HG02623 (cell line): ENCODE measurements at regions not wholly inside any gene's neighbourhood (a gene's known extent, or its start where the extent isn't known, plus 50 kb on each side); places are given as distances from the start of the nearest gene placed in this dataset.
"Not testable (repeated sequence)": the region's sequence is repeated elsewhere in the genome, so short reads cannot be mapped to it uniquely, and the experiment has no call there.

Experiments
- ATAC-seq: cut with Tn5 transposase; IDR thresholded peaks from one replicate; pipeline ENCODE4 v1.9.1; 2021; ENCODE audit warnings: moderate library complexity; ENCODE audit not compliant: unreplicated experiment

- ATAC-seq: no peak
Observed at GRCh38 chr4:28238876-28239275, 1378.2 kb downstream of the STIM2 start.

- no peak for ATAC-seq
Observed at GRCh38 chr4:28241021-28241420, 1380.4 kb downstream of the STIM2 start.

- no peak for ATAC-seq
Observed at GRCh38 chr4:28247805-28248204, 1387.2 kb downstream of the STIM2 start.

- ATAC-seq: no peak
Observed at GRCh38 chr4:28248269-28248668, 1387.6 kb downstream of the STIM2 start.

- ATAC-seq: no peak
Observed at GRCh38 chr4:28250646-28251045, 1390.0 kb downstream of the STIM2 start.

GRCh38 chr4:28251831-28252230 lies 1391.2 kb downstream of the STIM2 start:
- ATAC-seq: no peak

- no peak for ATAC-seq
Observed at GRCh38 chr4:28254003-28254402, 1393.4 kb downstream of the STIM2 start.

- no peak for ATAC-seq
Observed at GRCh38 chr4:28256295-28256694, 1395.7 kb downstream of the STIM2 start.

- no peak for ATAC-seq
Observed at GRCh38 chr4:28259951-28260350, 1399.3 kb downstream of the STIM2 start.

GRCh38 chr4:28267166-28267565 lies 1406.5 kb downstream of the STIM2 start:
- no peak for ATAC-seq

- no peak for ATAC-seq
Observed at GRCh38 chr4:28269426-28269825, 1408.8 kb downstream of the STIM2 start.

- ATAC-seq: no peak
Observed at GRCh38 chr4:28277931-28278330, 1417.3 kb downstream of the STIM2 start.

GRCh38 chr4:28278676-28279075 lies 1418.0 kb downstream of the STIM2 start:
- ATAC-seq: no peak

- ATAC-seq: no peak
Observed at GRCh38 chr4:28279249-28279648, 1418.6 kb downstream of the STIM2 start.

GRCh38 chr4:28286266-28286665 lies 1425.6 kb downstream of the STIM2 start:
- not testable (repeated sequence) for ATAC-seq

GRCh38 chr4:28287831-28288233 lies 1427.2 kb downstream of the STIM2 start:
- no peak for ATAC-seq

- no peak for ATAC-seq
Observed at GRCh38 chr4:28296239-28296638, 1435.6 kb downstream of the STIM2 start.

GRCh38 chr4:28310926-28311325 lies 1450.3 kb downstream of the STIM2 start:
- ATAC-seq: no peak

- not testable (repeated sequence) for ATAC-seq
Observed at GRCh38 chr4:28312497-28312896, 1451.9 kb downstream of the STIM2 start.

GRCh38 chr4:28313729-28314713 lies 1453.4 kb downstream of the STIM2 start:
- ATAC-seq: no peak

GRCh38 chr4:28317221-28317620 lies 1456.6 kb downstream of the STIM2 start:
- no peak for ATAC-seq

- no peak for ATAC-seq
Observed at GRCh38 chr4:28334249-28334648, 1473.6 kb downstream of the STIM2 start.

GRCh38 chr4:28341784-28342183 lies 1481.1 kb downstream of the STIM2 start:
- no peak for ATAC-seq
